22Rv1 (cell line): ENCODE measurements at regions not wholly inside any gene's neighbourhood (a gene's known extent, or its start where the extent isn't known, plus 50 kb on each side); places are given as distances from the start of the nearest gene placed in this dataset.

Experiments
- H3K27ac ChIP-seq: fragments of 450-650 bp; 2 replicates; pipeline ENCODE4 v1.5.1; 2017
- CTCF ChIP-seq: fragments of 450-650 bp; IDR thresholded peaks from 2 replicates; pipeline ENCODE4 v1.5.1; 2017; ENCODE audit warnings: mild to moderate bottlenecking
- ZFX ChIP-seq: fragments of 450-650 bp; IDR thresholded peaks from 2 replicates; pipeline ENCODE4 v1.6.1; 2017; ENCODE audit warnings: antibody characterized with exemption, borderline replicate concordance

GRCh38 chr10:14415676-14416307 lies 85.1 kb upstream of the FRMD4A start:
- TF ChIP-seq CTCF (no peak), ZFX (no peak)
- no peak overlapping the region for H3K27ac ChIP-seq

- H3K27ac ChIP-seq = no peak overlapping the region
- no peak for TF ChIP-seq CTCF
- TF ChIP-seq ZFX = no peak
Observed at GRCh38 chr10:14414901-14415300, 84.2 kb upstream of the FRMD4A start.

- H3K27ac ChIP-seq = no peak overlapping the region
- no peak for TF ChIP-seq ZFX
- no peak for TF ChIP-seq CTCF
Observed at GRCh38 chr10:14413523-14413922, 82.8 kb upstream of the FRMD4A start.

GRCh38 chr10:14412624-14413023 lies 81.9 kb upstream of the FRMD4A start:
- TF ChIP-seq CTCF (no peak), ZFX (no peak)

GRCh38 chr10:14409856-14410458 lies 79.2 kb upstream of the FRMD4A start:
- TF ChIP-seq ZFX (no peak), CTCF (no peak)
- no peak overlapping the region for H3K27ac ChIP-seq

More at GRCh38 chr10:14412624-14413023, 81.9 kb upstream of the FRMD4A start:
- H3K27ac ChIP-seq = no peak overlapping the region

- no peak overlapping the region for H3K27ac ChIP-seq
- TF ChIP-seq CTCF = no peak
- no peak for TF ChIP-seq ZFX
Observed at GRCh38 chr10:14409247-14409646, 78.5 kb upstream of the FRMD4A start.

GRCh38 chr10:14408139-14408538 lies 77.4 kb upstream of the FRMD4A start:
- no peak overlapping the region for H3K27ac ChIP-seq
- TF ChIP-seq ZFX = no peak
- no peak for TF ChIP-seq CTCF
